Heart left ventricle (tissue), 16 donors: ENCODE measurements at regions not wholly inside any gene's neighbourhood (a gene's known extent, or its start where the extent isn't known, plus 50 kb on each side); places are given as distances from the start of the nearest gene placed in this dataset.
A peak's percentile ranks its signal among the peaks of the same experiment; 100 is the strongest.

Experiments used
- ATAC-seq, 4 donors: fragments of 200-7000 bp; cut with Tn5 transposase; one replicate each; pipeline ENCODE4 v1.9.1; 2020 to 2022; ENCODE audit warnings: moderate library complexity in 4 of 4, mild to moderate bottlenecking in 3 of 4, moderate number of reproducible peaks in 1 of 4
- DNase-seq, 5 donors: peaks; one replicate each; pipeline ENCODE4 v3.0.0-alpha.2; 2020
- H3K27ac ChIP-seq, 12 donors: fragments of 200-600 bp; sonication (generic) in 4 of 12; one replicate each; pipeline versions ENCODE4 v1.5.0 to v1.8.0; 2016 to 2022; ENCODE audit warnings: mild to moderate bottlenecking in 2 of 12
- H3K27me3 ChIP-seq, 9 donors: fragments of 200-600 bp; sonication (generic) in 2 of 9; one replicate each; pipeline versions ENCODE4 v1.5.1 to v1.8.0; 2016 to 2022; ENCODE audit warnings: mild to moderate bottlenecking in 3 of 9
- H3K36me3 ChIP-seq, 9 donors: fragments of 200-600 bp; sonication (generic) in 2 of 9; one replicate each; pipeline versions ENCODE4 v1.5.0 to v1.8.0; 2018 to 2022; ENCODE audit warnings: mild to moderate bottlenecking in 2 of 9
- H3K4me1 ChIP-seq, 12 donors: fragments of 200-600 bp; sonication (generic) in 4 of 12; one replicate each; pipeline versions ENCODE4 v1.5.0 to v1.8.0; 2016 to 2022; ENCODE audit warnings: mild to moderate bottlenecking in 3 of 12
- H3K4me3 ChIP-seq, 12 donors: fragments of 200-600 bp; sonication (generic) in 4 of 12; one replicate each; pipeline versions ENCODE4 v1.5.0 to v1.8.0; 2017 to 2022; ENCODE audit warnings: mild to moderate bottlenecking in 9 of 12, moderate library complexity in 4 of 12
- H3K9me3 ChIP-seq, 12 donors: fragments of 200-600 bp; sonication (generic) in 4 of 12; one replicate each; pipeline versions ENCODE4 v1.5.0 to v1.8.0; 2016 to 2022; ENCODE audit warnings: mild to moderate bottlenecking in 1 of 12
- POLR2A ChIP-seq, 2 donors: fragments of 450-650 bp; IDR thresholded peaks; one replicate each; pipeline ENCODE4 v1.6.1; 2017; ENCODE audit warnings: antibody characterized with exemption in 2 of 2, mild to moderate bottlenecking in 2 of 2, moderate library complexity in 2 of 2
- WGBS, 4 donors: extraction: QIAGEN DNeasy Blood & Tissue Kit in 2 of 4; methylation state at CpG; one replicate each; pipeline versions ENCODE4 v1.1.5 to v1.1.7; 2013 to 2018; 5-methylcytosine and 5-hydroxymethylcytosine counted together
- intact Hi-C, 10 donors: fragments of 100-400 bp; cut with DNase I; formaldehyde crosslinking; loops; one replicate each; pipeline versions ENCODE4 v1.11.1 to v1.14.2; 2022
- TF ChIP-seq, protein P1 (sequence below), 12 donors: fragments of 200-600 bp; sonication (generic) in 4 of 12; IDR thresholded peaks; one replicate each; pipeline versions ENCODE4 v1.5.0 to v1.8.0; 2018 to 2022; ENCODE audit warnings: antibody characterized with exemption in 12 of 12, mild to moderate bottlenecking in 5 of 12
- donor health status: ischemic (EF 13 %, LVEDD 7.1; RV severe dilation, severe dysfunction).
- donor health status: healthy with polysubstance abuse.
- donor health status: DM: no; HTN: yes; CAD: no.
- donor health status: DM: no; HTN: no; CAD: no.
- donor health status: ischemic (EF 25% LVEDD 6.9; RV normal size, moderate dysfunction).
- donor health status: ischemic (EF 25% LVEDD 5.7; RV mildly dilated, moderate dysfunction).
- donor health status: healthy.
- donor health status: DM: yes; HTN: yes; CAD: no.
- donor health status: ischemic (EF 35%, LVEDD 5.7; RV mildly dilated, moderate dysfunction).
- donor health status: nonischemic (EF 11% LVEDD 7.7; RV severe dilation, severe dysfunction).
- donor health status: DM: yes; HTN: yes; CAD: no.
- donor health status: PGD.
- donor health status: ischemic (EF 29% LVEDD 5.4; RV normal size, mild dysfunction).
- donor health status: nonischemic (EF 23%, LVEDD 6.1; RV moderate dilation, normal function).

DNA sequence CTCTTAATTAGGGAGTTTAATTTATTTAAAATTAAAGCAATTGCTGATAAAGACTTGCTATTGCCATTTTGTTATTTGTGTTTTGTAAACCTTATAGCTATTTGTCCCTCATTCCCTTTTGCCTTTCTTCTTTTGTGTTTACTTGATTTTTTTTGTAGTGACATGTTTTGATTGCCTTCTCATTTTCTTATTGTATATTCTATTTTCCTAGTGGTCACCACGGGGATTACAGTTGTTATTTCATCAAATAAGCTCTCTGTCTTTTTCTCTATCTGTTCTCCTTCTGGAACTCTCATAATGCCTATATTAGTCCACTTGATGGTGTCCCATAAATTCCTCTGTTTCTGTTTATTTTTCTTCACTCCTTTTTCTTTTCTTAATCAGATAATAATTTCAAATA lies 64.4 kb upstream of the FRY start:
- Histone ChIP-seq H3K36me3 (no peaks in the 10 kb centered on the region), H3K4me1 (peaks cover 4 to 73% (median 44%) of the 10 kb centered on the region in 12 donors), H3K4me3 (no peak overlapping the region), H3K27ac (no peak overlapping the region), H3K9me3 (no peaks in the 10 kb centered on the region), H3K27me3 (no peaks in the 10 kb centered on the region)
- no peak for ATAC-seq
- 81 to 94% (median 87%) methylated on average over 1 of the region's 1 CpG for WGBS, 4 donors
- DNase-seq = no peak
- intact Hi-C loops = no loop called here
- TF ChIP-seq POLR2A (IDR thresholded peaks at IDR 0.05) = no peak
- TF ChIP-seq, protein P1, sequence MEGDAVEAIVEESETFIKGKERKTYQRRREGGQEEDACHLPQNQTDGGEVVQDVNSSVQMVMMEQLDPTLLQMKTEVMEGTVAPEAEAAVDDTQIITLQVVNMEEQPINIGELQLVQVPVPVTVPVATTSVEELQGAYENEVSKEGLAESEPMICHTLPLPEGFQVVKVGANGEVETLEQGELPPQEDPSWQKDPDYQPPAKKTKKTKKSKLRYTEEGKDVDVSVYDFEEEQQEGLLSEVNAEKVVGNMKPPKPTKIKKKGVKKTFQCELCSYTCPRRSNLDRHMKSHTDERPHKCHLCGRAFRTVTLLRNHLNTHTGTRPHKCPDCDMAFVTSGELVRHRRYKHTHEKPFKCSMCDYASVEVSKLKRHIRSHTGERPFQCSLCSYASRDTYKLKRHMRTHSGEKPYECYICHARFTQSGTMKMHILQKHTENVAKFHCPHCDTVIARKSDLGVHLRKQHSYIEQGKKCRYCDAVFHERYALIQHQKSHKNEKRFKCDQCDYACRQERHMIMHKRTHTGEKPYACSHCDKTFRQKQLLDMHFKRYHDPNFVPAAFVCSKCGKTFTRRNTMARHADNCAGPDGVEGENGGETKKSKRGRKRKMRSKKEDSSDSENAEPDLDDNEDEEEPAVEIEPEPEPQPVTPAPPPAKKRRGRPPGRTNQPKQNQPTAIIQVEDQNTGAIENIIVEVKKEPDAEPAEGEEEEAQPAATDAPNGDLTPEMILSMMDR (IDR thresholded peaks at IDR 0.05) = peak in 5 of 12 donors; percentile 5 to 55 (median 8)

DNA sequence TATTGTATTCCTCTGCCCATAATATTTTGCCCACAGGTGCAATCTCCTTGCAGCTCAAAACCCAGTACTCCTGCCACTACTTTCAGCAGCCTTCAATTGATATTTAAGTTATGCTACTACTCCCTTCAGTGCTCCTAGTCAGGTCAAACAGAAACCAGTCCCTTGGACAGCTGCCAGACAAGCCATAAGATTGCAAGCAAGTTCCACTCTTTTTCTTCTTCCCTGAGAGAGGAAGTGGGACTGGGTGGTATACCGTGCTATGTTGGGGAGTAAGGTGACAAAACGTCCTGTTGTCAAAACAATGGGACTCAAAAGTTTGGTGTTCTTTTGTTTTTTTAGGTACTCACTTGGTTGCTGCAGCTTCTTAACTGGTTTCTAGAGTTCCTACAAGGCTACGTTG lies 63.1 kb upstream of the FRY start:
- 45 to 58% (median 53%) methylated on average over 3 of the region's 3 CpGs for WGBS, 4 donors
- intact Hi-C loops = no loop called here
- H3K4me1 ChIP-seq = peaks cover 4 to 70% (median 44%) of the 10 kb centered on the region in 12 donors
- DNase-seq (peak in 4 of 5 donors; percentile 45 to 66 (median 62)), ATAC-seq (peak in 3 of 4 donors; percentile 28 to 59 (median 56))
- H3K27ac ChIP-seq = peak overlapping the region in 3 of 12 donors; percentile 12 to 22 (median 17)
- no peaks in the 10 kb centered on the region for H3K9me3 ChIP-seq
- no peaks in the 10 kb centered on the region for H3K36me3 ChIP-seq
- no peaks in the 10 kb centered on the region for H3K27me3 ChIP-seq
- H3K4me3 ChIP-seq = no peak overlapping the region
- TF ChIP-seq, protein P1 (IDR thresholded peaks at IDR 0.05) = no peak
- TF ChIP-seq POLR2A (IDR thresholded peaks at IDR 0.05) = no peak

DNA sequence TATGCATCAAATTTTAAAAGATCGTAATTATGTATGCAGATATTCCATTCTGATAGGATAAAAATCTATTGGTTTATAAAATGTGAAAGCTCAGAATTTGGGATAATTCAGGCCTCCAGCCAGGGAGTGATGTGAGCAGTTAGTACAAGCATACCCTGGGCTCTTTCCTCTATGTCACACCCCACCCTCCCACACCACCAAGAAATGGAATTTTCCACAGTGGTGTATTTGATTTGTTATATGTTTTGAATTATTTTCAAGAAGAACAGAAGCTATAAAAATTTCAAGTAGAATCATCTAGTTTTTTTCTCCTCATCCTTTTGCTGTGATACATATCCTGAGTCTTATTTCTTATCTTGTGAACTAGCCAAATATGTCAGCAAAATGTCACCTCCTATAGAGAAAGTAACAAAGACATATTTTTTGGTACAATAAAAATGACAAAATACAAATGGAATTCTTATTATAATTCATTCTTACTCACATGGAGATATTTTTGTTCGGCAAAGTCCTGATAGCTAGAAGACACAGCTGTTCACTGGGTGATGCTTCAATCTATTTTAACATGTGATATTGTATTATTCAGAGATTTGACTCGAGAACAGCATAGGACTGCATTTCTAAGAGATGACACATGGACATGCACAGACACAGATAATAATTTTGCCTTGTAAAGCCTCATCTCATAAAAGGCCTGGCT lies 61.2 kb upstream of the FRY start:
- peaks cover 3 to 54% (median 33%) of the 10 kb centered on the region in 12 donors for H3K4me1 ChIP-seq
- H3K27ac ChIP-seq = peak overlapping the region in 4 of 12 donors; percentile 4 to 64 (median 39)
- intact Hi-C loops = loop anchor here in 1 of 10 donors (10.0 kb wide), 1 partner anchor 146 kb away; no protein-coding TSS in a partner anchor
- H3K36me3 ChIP-seq = no peaks in the 10 kb centered on the region
- no peaks in the 10 kb centered on the region for H3K27me3 ChIP-seq
- DNase-seq = no peak
- TF ChIP-seq, protein P1 (IDR thresholded peaks at IDR 0.05) = no peak
- TF ChIP-seq POLR2A (IDR thresholded peaks at IDR 0.05) = no peak
- H3K9me3 ChIP-seq = no peaks in the 10 kb centered on the region
- no peak overlapping the region for H3K4me3 ChIP-seq
- WGBS, 4 donors = 10 to 47% (median 19%) methylated on average over 3 of the region's 3 CpGs
- no peak for ATAC-seq

DNA sequence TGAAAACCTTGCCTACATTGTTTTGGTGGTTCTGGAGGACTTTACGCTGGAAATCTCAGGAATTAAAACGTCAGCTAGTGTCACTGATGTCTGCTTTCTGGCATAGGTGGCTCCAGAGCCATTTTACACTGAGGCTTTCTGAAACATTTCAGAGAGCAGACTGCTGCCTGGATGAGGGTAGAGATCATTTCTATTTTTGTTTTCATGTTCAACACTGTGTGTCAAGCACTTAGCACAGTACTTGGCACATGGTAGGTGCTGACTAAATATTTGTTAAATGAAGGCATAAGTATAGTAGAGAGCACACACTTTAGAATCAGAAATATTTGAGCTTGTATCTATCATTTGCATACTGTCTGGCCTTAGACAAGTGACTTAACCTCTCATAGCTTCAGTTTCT lies 59.1 kb upstream of the FRY start:
- no peaks in the 10 kb centered on the region for H3K9me3 ChIP-seq
- ATAC-seq = peak; percentile 47 to 89 (median 86)
- no peaks in the 10 kb centered on the region for H3K36me3 ChIP-seq
- WGBS, 4 donors = 56 to 69% (median 63%) methylated on average over 2 of the region's 2 CpGs
- peak overlapping the region in 10 of 12 donors; percentile 2 to 72 (median 46) for H3K27ac ChIP-seq
- H3K4me1 ChIP-seq = peaks cover 0 to 40% (median 25%) of the 10 kb centered on the region in 12 donors
- intact Hi-C loops = loop anchor here in 1 of 10 donors (10.0 kb wide), 1 partner anchor 148 kb away; no protein-coding TSS in a partner anchor
- no peak for TF ChIP-seq POLR2A (IDR thresholded peaks at IDR 0.05)
- TF ChIP-seq, protein P1 (IDR thresholded peaks at IDR 0.05) = no peak
- H3K4me3 ChIP-seq = no peak overlapping the region
- DNase-seq = no peak
- H3K27me3 ChIP-seq = no peaks in the 10 kb centered on the region
